Stimulated activated naive CD8-positive, alpha-beta T cell treated with anti-CD3 and anti-CD28 coated beads, Interleukin-15, Interleukin-2, amounts not matched to agents 100 ng/mL and 50 ng/mL, for 24 hours (primary cell): ENCODE measurements at regions not wholly inside any gene's neighbourhood (a gene's known extent, or its start where the extent isn't known, plus 50 kb on each side); places are given as distances from the start of the nearest gene placed in this dataset.

Experiments used
- H3K27ac Mint-ChIP-seq: one replicate; pipeline ENCODE4 v1.8.0; 2021; ENCODE audit warnings: mild to moderate bottlenecking, mixed read lengths
- H3K27me3 Mint-ChIP-seq: one replicate; pipeline ENCODE4 v1.8.0; 2021; ENCODE audit warnings: mixed read lengths
- H3K36me3 Mint-ChIP-seq: one replicate; pipeline ENCODE4 v1.8.0; 2021; ENCODE audit warnings: low read depth, mixed read lengths
- H3K4me1 Mint-ChIP-seq: one replicate; pipeline ENCODE4 v1.8.0; 2021; ENCODE audit warnings: low read depth, mixed read lengths
- H3K4me3 Mint-ChIP-seq: one replicate; pipeline ENCODE4 v1.8.0; 2021; ENCODE audit warnings: mild to moderate bottlenecking, mixed read lengths
- H3K9me3 Mint-ChIP-seq: one replicate; pipeline ENCODE4 v1.8.0; 2021; ENCODE audit warnings: mixed read lengths

- Mint-ChIP-seq H3K27me3 (no peaks in the 10 kb centered on the region), H3K4me1 (no peaks in the 10 kb centered on the region), H3K9me3 (peaks cover 4% of the 10 kb centered on the region), H3K4me3 (no peak overlapping the region), H3K27ac (no peak overlapping the region), H3K36me3 (no peaks in the 10 kb centered on the region)
These were observed 229.8 kb upstream of the ADAMTS5 start for GRCh38 chr21:27196651-27197050.

- H3K36me3 Mint-ChIP-seq: no peaks in the 10 kb centered on the region
- H3K27ac Mint-ChIP-seq: no peak overlapping the region
- H3K27me3 Mint-ChIP-seq: no peaks in the 10 kb centered on the region
- no peaks in the 10 kb centered on the region for H3K9me3 Mint-ChIP-seq
- H3K4me3 Mint-ChIP-seq: no peak overlapping the region
- no peaks in the 10 kb centered on the region for H3K4me1 Mint-ChIP-seq
These were observed 225.5 kb upstream of the ADAMTS5 start for GRCh38 chr21:27192281-27192949.

GRCh38 chr21:27190601-27191000, 223.7 kb upstream of the ADAMTS5 start:
- Mint-ChIP-seq H3K27ac (no peak overlapping the region), H3K9me3 (no peaks in the 10 kb centered on the region), H3K4me3 (no peak overlapping the region), H3K27me3 (no peaks in the 10 kb centered on the region), H3K4me1 (no peaks in the 10 kb centered on the region), H3K36me3 (no peaks in the 10 kb centered on the region)

- Mint-ChIP-seq H3K4me1 (no peaks in the 10 kb centered on the region), H3K9me3 (no peaks in the 10 kb centered on the region), H3K4me3 (no peak overlapping the region), H3K27me3 (no peaks in the 10 kb centered on the region), H3K27ac (no peak overlapping the region), H3K36me3 (no peaks in the 10 kb centered on the region)
These were observed 223.0 kb upstream of the ADAMTS5 start for GRCh38 chr21:27189870-27190269.

GRCh38 chr21:27173053-27173452, 206.2 kb upstream of the ADAMTS5 start:
- Mint-ChIP-seq H3K4me3 (no peak overlapping the region), H3K36me3 (no peaks in the 10 kb centered on the region), H3K9me3 (peaks cover 9% of the 10 kb centered on the region), H3K4me1 (no peaks in the 10 kb centered on the region), H3K27ac (no peak overlapping the region), H3K27me3 (no peaks in the 10 kb centered on the region)

- Mint-ChIP-seq H3K36me3 (no peaks in the 10 kb centered on the region), H3K9me3 (peaks cover 5% of the 10 kb centered on the region), H3K4me3 (no peak overlapping the region), H3K27ac (no peak overlapping the region), H3K4me1 (no peaks in the 10 kb centered on the region), H3K27me3 (no peaks in the 10 kb centered on the region)
These were observed 204.8 kb upstream of the ADAMTS5 start for GRCh38 chr21:27171707-27172106.

- Mint-ChIP-seq H3K27ac (no peak overlapping the region), H3K27me3 (no peaks in the 10 kb centered on the region), H3K36me3 (no peaks in the 10 kb centered on the region), H3K9me3 (peaks cover 3% of the 10 kb centered on the region), H3K4me1 (no peaks in the 10 kb centered on the region), H3K4me3 (no peak overlapping the region)
These were observed 201.2 kb upstream of the ADAMTS5 start for GRCh38 chr21:27168084-27168483.

- no peak overlapping the region for H3K4me3 Mint-ChIP-seq
- no peaks in the 10 kb centered on the region for H3K4me1 Mint-ChIP-seq
- H3K27me3 Mint-ChIP-seq: no peaks in the 10 kb centered on the region
- no peaks in the 10 kb centered on the region for H3K36me3 Mint-ChIP-seq
- H3K9me3 Mint-ChIP-seq: peaks cover 3% of the 10 kb centered on the region
- H3K27ac Mint-ChIP-seq: no peak overlapping the region
These were observed 197.6 kb upstream of the ADAMTS5 start for GRCh38 chr21:27164208-27165177.

- H3K4me1 Mint-ChIP-seq: no peaks in the 10 kb centered on the region
- H3K36me3 Mint-ChIP-seq: no peaks in the 10 kb centered on the region
- H3K27me3 Mint-ChIP-seq: no peaks in the 10 kb centered on the region
- no peak overlapping the region for H3K4me3 Mint-ChIP-seq
- peaks cover 3% of the 10 kb centered on the region for H3K9me3 Mint-ChIP-seq
- H3K27ac Mint-ChIP-seq: no peak overlapping the region
These were observed 192.1 kb upstream of the ADAMTS5 start for GRCh38 chr21:27158967-27159366.

GRCh38 chr21:27157097-27157496, 190.2 kb upstream of the ADAMTS5 start:
- no peak overlapping the region for H3K4me3 Mint-ChIP-seq
- no peaks in the 10 kb centered on the region for H3K4me1 Mint-ChIP-seq
- H3K9me3 Mint-ChIP-seq: no peaks in the 10 kb centered on the region
- no peak overlapping the region for H3K27ac Mint-ChIP-seq
- no peaks in the 10 kb centered on the region for H3K36me3 Mint-ChIP-seq
- no peaks in the 10 kb centered on the region for H3K27me3 Mint-ChIP-seq

GRCh38 chr21:27156666-27157065, 189.8 kb upstream of the ADAMTS5 start:
- Mint-ChIP-seq H3K36me3 (no peaks in the 10 kb centered on the region), H3K4me3 (no peak overlapping the region), H3K9me3 (no peaks in the 10 kb centered on the region), H3K27ac (no peak overlapping the region), H3K27me3 (no peaks in the 10 kb centered on the region), H3K4me1 (no peaks in the 10 kb centered on the region)

- no peaks in the 10 kb centered on the region for H3K36me3 Mint-ChIP-seq
- H3K27me3 Mint-ChIP-seq: no peaks in the 10 kb centered on the region
- H3K27ac Mint-ChIP-seq: no peak overlapping the region
- no peaks in the 10 kb centered on the region for H3K4me1 Mint-ChIP-seq
- no peak overlapping the region for H3K4me3 Mint-ChIP-seq
- H3K9me3 Mint-ChIP-seq: peaks cover 8% of the 10 kb centered on the region
These were observed 188.2 kb upstream of the ADAMTS5 start for GRCh38 chr21:27155130-27155500.

GRCh38 chr21:27154451-27155129, 187.7 kb upstream of the ADAMTS5 start:
- no peaks in the 10 kb centered on the region for H3K36me3 Mint-ChIP-seq
- peaks cover 11% of the 10 kb centered on the region for H3K9me3 Mint-ChIP-seq
- no peak overlapping the region for H3K4me3 Mint-ChIP-seq
- H3K4me1 Mint-ChIP-seq: no peaks in the 10 kb centered on the region
- H3K27me3 Mint-ChIP-seq: no peaks in the 10 kb centered on the region
- no peak overlapping the region for H3K27ac Mint-ChIP-seq

GRCh38 chr21:27152996-27153395, 186.1 kb upstream of the ADAMTS5 start:
- Mint-ChIP-seq H3K9me3 (peaks cover 16% of the 10 kb centered on the region), H3K27me3 (no peaks in the 10 kb centered on the region), H3K36me3 (no peaks in the 10 kb centered on the region), H3K27ac (no peak overlapping the region), H3K4me3 (no peak overlapping the region), H3K4me1 (no peaks in the 10 kb centered on the region)

- Mint-ChIP-seq H3K27me3 (no peaks in the 10 kb centered on the region), H3K4me3 (no peak overlapping the region), H3K36me3 (no peaks in the 10 kb centered on the region), H3K27ac (no peak overlapping the region), H3K4me1 (no peaks in the 10 kb centered on the region), H3K9me3 (peaks cover 18% of the 10 kb centered on the region)
These were observed 182.1 kb upstream of the ADAMTS5 start for GRCh38 chr21:27149034-27149433.
